HG02798 (cell line): ENCODE measurements at regions not wholly inside any gene's neighbourhood (a gene's known extent, or its start where the extent isn't known, plus 50 kb on each side); places are given as distances from the start of the nearest gene placed in this dataset.
"Not testable (repeated sequence)": the region's sequence is repeated elsewhere in the genome, so short reads cannot be mapped to it uniquely, and the experiment has no call there.

Experiments
- ATAC-seq: cut with Tn5 transposase; IDR thresholded peaks from one replicate; pipeline ENCODE4 v1.9.1; 2021; ENCODE audit warnings: mild to moderate bottlenecking; ENCODE audit not compliant: unreplicated experiment, poor library complexity

DNA sequence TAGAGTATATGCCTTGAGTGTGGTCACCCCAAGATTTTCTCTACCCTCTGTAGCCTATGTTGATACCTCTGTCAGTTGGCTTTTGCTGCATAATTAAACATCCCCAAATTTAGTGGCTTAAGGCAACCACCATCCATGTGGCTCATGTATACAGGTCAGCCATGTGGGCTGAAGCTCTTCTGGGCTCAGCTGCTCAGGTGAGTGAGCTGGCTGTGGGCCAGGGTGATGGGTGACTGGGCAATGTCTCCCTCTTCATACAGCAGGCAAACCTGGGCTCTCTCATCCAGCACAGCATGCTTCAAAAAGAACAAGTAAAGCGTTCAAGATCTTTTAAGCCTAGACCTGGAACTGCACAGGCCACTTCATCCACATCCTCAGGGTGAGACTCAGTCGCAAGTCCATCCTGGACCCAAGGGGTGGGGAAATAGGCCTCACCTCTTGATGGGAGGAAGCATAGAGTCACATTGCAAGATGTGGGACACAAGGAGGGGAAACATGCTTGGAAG, 188.2 kb upstream of the TAS2R1 start:
- ATAC-seq: no peak

DNA sequence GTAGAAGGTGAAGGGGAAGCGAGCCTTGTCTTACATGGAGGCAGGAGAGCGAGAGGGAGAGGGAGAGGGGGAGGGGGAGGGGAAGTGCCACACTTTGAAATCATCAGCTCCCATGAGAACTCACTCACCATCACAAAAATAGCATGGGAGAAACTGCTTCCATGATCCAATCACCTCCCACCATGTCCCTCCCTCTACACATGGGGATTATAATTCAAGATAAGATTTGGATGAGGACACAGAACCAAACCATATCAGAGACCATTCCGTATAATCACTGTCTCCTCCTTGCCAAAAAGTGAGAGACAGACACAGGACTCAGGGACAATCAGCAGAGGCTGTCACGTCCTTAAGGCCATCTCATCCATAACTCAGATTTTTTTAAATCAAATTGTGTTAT, 187.7 kb upstream of the TAS2R1 start:
- ATAC-seq: no peak

DNA sequence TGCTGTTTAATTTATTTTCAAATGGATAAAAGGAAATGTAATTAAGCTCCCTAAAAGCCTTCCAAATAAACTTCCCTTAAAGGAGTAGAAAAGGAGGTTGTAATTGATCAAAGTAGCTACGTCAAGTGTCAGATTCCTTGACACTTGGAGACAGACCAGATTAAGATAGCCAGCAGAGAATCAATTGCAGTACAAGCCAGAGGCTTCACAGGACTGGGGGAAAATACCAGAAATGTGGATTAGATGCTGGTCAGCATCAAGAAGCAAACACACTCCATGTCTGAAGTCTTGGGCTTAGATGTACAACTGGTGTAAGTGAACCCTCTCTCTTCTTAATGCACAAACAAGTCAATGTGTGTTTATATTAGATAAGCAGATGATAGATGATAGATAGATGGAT, 184.9 kb upstream of the TAS2R1 start:
- ATAC-seq: no peak

DNA sequence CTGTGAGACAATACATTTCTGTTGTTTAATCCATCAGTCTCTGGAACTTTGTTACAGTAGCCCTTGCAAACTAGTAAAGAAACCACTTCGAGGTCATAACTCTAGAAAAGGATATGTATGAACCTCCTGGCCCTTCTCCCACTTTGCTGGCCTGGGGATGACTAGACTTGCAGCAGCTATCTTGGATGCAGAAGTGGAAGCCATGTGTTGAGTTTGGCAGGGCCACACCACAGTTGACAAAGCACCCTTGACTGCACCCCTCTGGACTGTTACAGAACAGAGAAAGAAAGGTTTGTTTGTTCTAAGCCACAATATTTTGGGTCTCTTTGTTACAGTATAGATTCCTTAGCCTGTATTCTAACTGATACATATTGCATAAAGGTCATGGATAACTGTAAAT, 183.2 kb upstream of the TAS2R1 start:
- no peak for ATAC-seq

DNA sequence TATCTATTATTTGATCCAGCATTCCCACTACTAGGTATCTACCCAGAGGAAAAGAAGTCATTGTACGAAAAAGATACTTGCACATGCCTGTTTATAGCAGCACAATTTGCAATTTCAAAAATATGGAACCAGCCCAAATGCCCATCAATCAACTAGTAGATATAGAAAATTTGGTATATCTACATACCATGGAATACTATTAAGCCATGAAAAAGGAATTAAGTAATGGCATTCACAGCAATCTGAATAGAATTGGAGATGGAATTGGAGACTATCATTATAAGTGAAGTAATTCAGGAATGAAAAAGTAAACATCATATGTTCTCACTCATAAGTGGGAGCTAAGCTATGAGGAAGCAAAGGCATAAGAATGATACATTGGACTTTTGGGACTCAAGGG, 177.2 kb upstream of the TAS2R1 start:
- not testable (repeated sequence) for ATAC-seq

DNA sequence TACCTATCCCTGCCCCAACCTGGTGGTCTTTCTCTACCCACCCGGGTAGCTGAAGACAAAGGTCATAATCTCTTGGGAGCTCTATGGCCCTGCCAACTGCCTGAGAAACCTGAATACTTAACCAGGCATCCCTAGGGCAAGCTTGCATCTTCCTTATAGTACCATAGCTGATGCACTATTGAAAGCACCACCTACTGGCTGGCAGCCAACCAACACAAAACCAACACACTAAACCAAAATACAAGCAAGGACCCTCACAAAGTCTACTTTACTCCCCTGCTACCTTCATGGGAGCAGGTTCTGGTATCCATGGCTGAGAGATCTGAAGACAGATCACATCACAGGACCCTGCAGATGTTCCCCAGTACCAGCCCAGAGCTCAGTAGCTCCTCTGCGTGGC, 171.8 kb upstream of the TAS2R1 start:
- ATAC-seq: no peak

DNA sequence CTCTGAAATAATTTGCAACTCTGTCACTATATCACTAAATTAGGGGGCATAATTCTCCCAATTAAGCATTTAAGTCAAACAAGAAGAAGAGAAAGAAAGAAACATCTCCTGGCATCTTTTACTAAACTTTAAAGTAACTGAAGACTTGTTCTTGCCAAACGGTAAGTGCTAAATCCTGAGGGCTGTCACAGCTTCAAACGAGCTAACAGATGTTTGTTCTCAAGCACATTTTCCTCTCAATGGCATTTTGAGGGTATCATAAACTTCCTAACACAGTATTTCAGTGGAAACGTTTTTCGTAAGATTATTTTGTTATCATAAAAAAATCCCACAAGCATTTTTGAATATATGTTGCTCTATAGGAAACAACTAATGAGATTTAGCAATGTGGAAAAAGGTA, 169.5 kb upstream of the TAS2R1 start:
- ATAC-seq: no peak

DNA sequence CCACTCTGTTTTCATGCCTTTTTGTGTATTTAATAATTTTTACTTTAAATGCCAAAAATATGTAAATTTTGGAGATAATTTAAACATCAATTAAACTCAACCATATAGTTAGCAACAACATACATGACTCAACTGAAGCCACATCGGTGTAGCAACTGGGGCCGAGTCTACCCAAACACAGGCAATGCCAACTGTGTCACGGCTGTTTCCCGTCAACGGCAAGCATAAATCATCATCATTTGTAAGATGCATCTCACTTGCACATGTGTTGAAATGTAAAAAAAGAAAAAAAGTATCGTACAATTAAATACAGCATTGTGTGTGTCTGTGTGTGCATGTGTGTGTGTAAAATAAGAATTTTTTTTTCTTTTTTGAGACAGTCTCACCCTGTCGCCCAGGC, 160.1 kb upstream of the TAS2R1 start:
- no peak for ATAC-seq

DNA sequence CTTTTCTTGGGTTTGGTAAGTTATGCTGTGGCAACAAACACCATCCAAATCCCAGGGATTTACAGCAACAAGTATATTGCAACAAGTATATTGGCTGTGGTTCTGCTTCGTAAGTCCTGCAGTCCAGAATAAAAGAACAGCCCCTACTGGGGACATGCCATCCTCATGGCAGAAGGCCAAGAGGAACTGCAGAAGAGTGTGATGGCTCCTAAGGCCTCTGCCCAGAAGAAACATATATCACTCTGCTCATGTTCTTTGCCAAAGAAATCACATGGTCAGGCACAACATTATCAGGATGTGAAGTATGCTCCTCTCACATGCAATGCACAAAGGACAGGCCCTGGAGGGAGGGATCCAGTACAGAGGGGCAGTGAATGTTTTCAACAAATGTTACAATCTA, 159.6 kb upstream of the TAS2R1 start:
- ATAC-seq: no peak

DNA sequence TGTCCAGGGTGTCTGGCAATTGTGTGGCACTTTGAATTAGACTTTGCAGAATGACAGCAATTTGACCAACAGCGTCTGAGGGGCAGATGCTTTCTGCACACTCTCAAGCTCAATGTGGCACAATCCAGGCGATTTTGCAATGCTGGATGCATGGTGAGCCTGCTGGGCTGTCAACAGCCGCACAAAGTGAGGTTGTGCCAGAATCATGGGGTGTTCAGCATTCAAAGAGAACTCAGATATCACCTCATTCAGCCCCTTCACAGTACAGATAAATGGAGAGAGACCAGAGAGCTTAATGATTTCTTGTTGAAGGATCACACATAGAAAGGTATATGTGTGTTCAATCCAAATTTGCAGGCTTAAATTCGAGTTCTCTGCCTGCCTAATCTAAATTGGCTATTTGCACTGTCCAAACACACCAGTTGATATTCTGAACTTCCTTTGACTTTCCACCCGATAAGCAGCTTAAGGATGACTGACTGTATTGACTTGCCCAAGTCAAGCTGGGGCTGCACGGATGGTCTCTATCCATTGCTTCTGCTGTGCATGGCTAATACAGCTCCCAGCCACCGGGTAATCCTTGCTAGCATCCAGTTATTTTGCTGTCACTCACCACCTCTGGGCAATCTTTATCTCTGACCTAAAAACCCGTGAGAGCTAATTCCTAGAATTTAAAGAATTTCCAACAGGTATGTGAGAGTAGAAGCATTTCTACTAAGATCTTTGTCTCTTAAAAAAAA, 157.9 kb upstream of the TAS2R1 start:
- ATAC-seq: no peak

DNA sequence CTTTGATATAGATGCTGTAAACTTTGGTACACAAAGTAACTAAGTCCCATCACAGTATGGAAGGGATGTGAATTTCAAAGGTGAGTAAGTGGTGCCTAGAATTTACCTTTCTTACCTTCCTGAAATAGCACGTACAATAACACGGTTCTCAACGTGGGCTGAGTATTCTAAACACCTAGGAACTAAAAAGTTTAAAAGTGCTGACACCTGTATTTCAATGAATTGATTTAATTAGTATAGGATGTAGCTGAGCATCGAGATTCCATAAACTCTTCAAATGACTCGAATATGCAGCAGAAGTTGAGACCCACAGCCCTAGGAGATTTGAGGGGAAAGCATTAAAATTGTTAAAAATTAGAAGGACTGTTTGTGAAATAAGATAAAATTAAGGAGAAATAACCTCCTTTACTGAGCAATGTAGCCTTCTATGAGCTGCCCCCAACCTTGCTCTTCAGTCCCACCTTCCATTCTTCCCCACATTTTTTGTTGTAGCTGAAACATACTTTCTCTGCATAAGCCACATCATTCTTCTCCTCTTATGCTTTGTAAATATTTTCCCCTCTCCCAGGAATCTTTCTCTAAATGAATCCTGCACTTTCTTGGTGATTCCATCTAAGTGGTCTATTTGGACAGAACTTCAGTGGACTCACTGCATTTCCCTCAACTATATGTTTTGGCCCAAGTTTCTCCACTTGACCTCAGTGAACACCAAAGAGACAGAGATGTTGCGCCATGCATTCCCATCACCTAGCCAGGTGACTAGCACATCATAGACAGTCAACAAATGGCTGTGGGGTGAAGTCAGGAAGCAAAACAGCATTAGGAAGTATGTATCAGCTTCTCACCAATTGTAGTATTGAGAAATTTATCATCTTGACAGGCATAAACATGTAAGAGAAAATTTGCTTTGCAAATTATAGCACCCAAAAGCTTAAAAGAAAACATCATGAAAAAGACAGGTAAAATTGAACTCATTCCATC, 156.5 kb upstream of the TAS2R1 start:
- no peak for ATAC-seq

DNA sequence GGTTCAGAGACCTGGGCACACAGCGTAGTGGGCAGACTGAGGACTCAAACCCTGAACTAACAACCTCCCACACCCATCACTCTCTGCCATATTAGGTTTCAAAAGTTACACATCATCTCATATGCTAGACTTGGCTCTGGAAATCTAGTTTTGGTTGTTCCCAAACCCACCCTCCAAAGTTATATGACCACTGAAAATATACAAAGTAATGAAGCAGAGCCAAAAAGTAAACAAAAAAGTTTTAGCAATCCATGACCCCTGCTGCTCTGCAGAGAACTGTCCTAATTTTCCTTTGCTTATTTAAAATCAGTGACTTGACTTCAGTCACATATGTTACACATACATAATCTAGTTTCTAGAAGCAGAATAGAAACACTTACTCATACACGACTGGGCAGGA, 155.6 kb upstream of the TAS2R1 start:
- no peak for ATAC-seq

DNA sequence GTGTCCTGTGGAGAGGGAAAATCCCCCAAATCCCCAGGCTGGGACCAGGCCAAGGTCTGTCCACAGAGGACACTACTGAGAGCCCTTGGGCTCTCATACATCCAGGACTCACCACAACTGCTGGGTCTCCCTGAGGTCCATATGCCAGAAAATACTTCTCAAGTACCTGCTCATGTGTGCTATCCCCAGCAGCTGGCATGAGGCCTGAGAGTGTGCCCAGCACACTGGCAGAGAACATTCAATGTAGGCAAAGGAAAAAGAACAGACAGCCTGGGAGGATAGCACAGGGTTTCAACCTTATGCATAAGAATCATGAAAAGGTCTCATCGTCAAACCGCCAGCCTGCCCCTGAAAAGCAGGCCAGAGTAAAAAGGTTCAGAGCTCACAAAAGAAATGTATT, 154.1 kb upstream of the TAS2R1 start:
- no peak for ATAC-seq

DNA sequence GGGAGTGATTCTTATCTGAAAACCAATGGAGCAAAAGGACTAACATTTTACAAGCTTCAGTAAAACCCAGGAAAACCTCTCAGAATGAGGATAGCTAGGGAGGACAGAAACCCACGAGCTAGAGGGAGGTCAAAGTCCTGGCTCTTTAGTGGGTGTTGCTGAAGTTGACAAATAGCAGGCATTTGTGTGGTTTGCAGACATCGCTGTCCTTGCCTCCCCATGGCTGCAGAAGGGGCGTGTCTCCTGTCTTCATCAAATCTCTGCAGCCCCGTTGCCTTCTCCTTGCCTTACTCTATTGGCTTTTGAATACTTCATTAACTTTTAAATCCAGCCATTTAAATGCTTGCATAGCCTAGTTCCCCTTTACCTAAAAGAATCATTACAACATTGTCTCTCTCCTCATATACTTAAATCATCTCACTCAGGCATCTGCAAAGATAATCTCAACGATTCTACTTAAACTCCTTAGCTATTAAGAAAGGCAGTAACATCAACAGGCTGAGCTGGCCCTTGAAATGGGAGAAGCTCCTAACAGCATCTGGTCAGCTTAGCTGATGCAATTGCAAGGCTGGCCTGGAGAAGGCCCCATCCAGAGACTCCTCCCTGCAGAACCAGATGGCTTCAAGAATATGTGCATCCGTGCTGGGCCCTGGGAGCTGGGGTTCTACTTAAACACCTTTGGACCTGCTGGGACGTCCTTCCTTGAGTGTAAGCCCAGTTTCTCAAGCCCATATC, 152.8 kb upstream of the TAS2R1 start:
- ATAC-seq: no peak

DNA sequence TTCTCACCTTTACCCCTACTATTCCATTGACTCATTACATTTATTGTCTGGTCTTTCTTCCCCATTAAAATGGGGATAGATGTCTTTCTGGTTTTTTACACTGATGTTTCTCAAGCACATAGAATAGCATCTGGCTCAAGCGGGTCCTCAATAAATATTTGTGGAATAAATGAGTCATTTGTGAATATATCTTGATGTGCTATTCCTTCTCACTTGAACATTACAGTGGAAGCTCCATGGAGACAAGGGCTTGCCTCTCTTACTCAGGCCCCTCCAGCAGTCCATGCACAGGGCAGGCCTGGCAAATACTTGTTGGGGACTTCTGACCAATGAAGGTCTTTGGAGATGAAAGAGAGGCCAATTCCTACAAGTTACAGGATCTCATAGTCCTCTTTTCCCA, 151.7 kb upstream of the TAS2R1 start:
- no peak for ATAC-seq

DNA sequence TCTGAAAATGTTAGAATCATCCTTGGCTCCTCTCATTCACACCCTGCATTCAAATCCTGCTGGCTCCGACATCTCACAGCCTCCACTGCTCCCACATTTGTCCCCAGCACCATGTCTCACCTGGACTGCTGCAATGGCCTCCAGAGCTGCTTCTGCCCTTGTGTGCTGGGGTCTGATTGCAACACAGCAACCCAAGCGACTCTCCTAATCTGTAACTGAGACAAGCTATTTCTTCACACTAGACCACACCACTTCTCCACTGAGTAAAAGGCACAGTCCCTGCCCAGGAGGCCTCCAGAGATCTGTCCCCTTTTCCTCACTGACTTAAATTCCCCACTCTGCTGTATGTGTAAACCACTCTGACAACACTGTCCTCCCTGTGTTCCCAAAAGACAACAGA, 151.1 kb upstream of the TAS2R1 start:
- ATAC-seq: no peak

DNA sequence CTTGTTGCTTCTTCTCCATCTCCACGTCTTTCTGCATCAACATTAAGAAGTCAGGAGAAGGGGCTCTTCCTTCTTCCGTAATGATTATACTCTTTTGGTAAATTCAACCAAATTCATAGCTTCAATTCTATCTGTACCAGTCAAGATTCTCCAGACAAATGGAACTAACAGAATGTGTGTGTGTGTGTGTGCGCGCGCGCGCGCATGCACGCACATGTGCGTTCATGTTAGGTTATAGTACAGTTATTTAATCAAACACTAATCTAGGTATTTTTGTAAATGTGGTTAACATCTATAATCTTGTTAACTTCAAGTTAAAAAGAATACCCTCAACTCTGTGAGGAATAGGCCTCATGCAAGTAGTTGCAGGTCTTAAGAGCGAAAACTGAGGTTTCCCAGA, 150.3 kb upstream of the TAS2R1 start:
- no peak for ATAC-seq

DNA sequence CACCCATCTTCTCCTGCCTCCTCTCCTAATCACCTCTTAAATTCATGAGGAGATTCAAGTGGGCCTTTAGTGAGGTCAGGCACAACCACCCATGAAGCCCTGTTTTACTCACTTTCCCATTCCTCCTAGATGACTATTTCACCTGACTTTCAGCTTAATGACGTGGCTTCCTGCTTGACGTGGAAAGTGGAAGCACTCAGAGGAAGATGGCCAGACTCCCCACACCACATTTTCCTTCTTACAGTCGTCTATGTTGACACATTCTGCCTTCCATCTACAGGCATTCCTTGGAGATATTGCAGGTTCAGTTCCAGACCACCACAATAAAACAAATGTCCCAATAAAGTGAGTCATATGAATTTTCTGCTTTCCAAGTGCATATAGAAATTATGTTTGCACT, 146.4 kb upstream of the TAS2R1 start:
- no peak for ATAC-seq

DNA sequence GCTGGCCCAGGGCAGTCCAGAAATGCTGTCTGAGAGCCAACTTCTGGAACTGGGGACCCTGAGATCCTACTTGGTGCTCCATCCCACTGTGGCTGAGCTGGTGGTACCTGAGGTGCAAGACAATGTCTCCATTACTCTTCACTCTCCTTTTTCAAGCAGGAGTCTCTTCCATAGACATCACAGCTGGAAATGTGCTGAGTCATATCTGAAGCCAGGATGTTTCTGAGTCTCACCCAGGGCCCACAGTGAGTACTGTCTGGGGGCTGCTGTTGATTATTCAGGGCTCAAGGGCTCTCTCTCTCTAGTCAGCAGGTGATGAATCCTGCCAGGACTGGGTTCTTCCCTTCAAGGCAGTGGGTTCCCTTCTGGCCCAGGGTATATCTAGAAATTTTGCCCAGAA, 145.2 kb upstream of the TAS2R1 start:
- no peak for ATAC-seq

DNA sequence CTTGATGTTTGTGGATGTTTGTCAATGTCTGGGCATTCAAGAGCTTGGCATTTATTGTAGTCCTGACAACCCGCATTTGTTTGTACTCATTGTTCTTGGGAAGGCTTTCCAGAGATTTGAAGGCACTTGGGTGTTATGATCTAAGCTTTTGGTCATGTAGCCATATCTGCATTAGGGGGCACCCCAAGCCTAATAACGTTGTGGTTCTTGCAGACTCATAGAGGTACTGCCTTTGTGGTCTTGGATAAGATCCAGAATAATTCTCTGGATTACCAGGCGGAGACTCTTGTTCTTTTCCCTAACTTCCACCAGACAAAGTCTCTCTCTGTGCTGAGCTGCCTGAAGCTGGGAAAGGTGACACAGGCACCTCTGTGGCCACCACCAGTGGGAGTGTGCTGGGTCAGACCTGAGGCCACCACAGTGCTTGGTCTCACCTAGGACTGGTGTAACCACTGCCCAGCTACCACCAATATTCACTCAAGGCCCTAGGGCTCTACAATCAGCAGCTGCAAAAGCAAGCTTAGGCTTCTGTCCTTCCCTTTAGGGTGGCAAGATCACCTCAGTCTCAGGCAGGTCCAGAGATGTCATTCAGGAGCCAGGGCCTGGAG, 144.4 kb upstream of the TAS2R1 start:
- no peak for ATAC-seq
